Myocyte (in vitro differentiated cells): ENCODE measurements at regions not wholly inside any gene's neighbourhood (a gene's known extent, or its start where the extent isn't known, plus 50 kb on each side); places are given as distances from the start of the nearest gene placed in this dataset.
"Not testable (repeated sequence)": the region's sequence is repeated elsewhere in the genome, so short reads cannot be mapped to it uniquely, and the experiment has no call there.

Source experiments
- DNase-seq: peaks from one replicate; pipeline ENCODE4 v3.0.0-alpha.2; 2012; ENCODE audit warnings: low read depth

DNA sequence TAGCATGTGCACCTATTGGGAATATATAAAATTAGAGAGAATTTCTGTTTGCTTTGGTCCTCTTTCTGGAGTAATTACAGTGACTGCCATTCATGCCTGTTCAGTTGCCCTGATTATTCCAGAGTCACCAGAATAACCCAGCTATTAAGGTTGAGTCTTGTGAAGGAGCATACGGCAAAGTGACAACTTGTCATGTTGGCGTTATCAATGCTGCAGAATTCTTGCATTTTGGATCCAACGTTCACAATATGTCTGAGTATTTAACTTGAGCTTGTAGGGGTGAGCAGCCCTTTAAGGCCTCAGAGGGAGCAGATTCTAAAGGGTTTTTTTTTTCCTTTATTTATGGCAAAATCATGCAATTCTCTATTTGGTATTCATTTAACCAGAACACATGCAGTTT, 419.4 kb upstream of the MGMT start:
- DNase-seq, result no peak

DNA sequence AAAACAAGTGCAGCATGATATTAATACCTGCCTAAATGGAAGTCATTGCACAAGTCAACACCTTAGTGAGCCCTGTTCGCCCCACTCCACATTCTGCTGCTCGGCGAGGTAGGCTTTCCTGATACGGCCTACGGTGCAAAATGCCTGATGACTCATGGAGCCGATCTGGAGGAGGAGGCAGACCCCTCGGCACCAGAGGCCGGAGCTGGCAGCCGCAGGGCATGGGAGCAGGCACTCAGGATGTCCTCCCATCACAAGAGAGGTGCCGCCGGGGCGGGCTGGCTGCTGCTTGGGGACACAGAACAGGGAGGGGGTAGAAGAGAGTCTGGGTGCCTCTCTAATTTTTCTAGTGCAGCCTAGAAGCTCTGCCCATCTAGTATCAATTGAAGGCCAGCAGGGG, 418.5 kb upstream of the MGMT start:
- no peak for DNase-seq

DNA sequence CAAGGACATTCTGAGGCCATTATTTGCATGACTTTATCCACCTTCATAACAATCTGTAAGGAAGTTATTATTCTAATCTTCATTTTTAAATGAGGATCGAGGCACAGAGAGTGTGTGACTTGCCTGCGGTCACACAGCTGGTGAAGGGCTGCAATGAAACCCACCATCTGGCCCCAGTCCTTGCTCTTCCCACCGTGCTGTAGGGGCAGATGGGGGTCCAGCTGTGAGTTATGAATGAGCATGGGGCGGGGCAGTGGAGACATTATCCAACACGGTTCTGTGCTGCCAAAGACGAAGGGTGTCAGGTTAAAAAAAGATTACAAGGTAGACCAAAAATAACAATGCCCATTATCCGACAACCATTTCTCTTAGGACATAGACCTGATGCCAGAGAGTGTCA, 417.5 kb upstream of the MGMT start:
- no peak for DNase-seq

DNA sequence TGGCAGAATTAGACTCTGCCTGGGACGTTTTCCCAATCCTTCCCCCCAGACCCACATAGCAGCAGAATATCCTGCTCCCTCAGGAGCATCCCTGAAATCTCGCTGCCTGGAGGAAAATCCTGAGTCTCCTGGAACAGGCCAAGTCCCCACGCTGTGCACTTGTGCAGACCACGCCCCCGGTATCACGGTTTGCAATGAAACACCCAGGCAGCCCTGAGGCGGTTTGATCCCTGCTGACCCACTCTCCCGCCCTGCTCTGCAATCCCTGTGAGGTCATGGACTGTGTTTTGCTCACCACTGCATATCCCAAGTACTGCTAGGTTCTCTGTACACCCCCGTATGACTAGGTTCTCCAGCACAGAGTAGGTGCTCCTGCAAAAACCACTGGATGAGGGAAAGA, 411.8 kb upstream of the MGMT start:
- DNase-seq, result no peak

DNA sequence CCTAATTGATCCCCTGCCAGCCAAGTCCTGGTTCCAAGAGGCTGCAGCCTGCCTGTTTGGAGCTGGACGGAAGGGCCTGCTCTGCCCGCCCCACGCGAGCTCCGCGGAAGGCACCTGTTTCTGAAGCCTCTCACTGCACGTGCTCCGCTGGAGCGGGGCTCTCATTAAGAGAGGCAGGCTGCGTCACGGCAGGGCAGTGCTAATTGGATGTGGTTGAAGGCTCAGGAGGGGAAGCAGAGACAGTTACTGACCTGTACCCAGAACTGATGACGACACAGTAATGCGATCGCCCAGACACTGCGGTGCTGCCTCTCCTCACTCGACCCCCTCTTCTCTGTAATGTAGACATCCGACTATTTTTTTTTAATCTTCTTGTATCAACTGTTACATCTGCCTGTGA, 411.1 kb upstream of the MGMT start:
- DNase-seq, result no peak

DNA sequence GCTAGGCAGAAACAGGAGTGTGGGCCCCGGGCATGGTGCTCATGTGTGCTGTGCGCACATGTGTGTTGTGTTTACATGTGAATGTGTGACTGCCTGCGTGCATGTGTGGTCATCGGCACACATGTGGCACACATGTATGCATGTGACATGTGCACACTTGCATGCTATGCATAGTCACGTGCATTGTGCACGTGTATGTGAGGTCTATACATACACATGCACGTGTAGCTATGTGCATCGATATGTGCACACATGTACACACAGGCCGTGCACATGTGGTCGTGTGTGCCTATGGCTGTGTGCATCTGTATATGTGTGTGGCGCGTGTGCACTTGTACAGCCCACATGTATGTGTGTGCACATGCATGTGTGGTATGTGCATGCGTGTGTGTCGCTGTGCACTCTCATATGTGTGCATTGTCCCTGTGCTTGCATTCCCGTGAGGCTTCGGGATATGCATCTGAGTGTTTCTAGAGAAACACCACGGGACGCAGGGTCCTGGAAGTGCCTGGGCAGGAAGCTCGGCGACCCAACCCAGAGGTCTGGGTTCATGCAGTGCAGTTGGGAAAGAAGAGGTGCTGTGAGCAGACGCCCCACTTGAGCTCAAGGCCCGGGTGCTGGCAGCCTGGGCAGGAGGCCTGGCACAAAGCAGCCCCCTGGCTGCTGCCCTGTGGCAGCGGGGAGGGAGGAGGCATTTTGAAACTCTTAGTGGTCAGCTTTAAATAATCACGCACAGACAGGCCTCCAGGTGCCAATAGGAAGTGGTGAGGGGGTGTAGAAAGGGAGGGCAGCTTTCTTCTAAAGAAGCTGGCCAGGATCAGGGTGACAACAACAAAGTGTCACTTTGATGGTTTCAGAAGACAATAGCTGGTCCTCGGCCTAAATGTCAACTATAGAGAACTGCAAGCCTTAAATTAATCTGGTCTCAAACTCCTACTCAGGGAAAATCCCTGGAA, 410.0 kb upstream of the MGMT start:
- no peak for DNase-seq

DNA sequence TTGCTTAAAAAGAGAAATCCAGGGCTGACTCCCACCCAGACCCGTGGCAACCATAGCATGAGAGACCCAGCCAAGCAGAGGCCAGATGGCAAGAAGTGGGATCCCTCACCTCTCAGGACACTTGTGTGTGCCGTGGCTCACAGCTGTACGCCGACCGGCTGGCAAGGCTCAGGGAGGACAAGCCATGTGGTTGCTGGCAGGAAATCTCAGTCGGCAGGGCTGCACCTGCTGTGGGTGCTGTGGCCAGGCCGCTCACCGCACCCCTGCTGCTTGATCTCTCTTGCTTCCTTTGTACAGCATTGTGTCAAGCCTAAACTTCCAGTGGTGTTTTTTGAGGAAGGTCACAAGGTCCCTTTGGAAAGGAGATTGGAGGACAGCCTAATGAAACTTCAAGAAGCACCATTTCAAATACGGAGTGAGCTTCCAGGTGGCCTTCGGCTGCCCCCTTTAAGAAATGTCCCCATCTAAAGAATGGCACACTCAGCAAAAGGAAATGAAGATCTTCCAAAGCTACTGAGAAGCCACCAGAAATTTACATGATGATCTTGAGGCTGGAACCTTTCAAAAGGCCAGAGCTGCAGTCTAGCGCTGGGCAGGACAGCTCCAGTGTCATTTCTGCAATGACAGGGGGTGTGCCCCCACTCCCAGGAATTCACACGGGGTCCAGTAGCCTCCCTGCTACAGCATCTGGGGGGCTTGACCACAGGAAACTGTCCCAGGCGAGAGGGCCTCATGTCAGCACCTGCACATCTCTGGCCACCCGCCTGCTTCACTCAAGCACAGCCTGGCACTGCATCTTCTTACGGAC, 409.0 kb upstream of the MGMT start:
- peak; percentile 8 for DNase-seq

DNA sequence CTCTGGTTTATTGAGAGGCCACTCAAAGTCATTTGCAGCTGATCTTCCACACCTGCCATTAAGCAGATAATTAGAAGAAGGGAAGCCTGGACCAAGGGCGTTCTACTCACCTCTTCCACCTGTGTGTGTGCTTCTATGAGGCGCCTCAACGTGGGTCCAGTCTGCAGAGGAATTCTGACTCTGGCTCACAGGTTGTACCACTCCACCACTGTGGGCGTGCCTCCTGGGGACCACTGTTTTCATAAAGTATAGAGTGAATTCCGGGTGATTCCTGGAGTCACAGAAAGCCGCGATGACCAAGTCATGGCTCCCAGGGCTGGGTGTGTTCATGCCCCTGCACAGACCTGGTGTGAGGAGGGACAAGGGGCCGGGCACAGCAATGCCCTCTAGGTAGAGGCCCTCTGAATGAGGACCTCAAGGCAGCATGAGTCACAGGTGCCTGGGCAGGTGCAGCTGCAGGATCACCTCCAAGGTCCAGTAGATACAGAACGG, 408.3 kb upstream of the MGMT start:
- DNase-seq, result no peak

DNA sequence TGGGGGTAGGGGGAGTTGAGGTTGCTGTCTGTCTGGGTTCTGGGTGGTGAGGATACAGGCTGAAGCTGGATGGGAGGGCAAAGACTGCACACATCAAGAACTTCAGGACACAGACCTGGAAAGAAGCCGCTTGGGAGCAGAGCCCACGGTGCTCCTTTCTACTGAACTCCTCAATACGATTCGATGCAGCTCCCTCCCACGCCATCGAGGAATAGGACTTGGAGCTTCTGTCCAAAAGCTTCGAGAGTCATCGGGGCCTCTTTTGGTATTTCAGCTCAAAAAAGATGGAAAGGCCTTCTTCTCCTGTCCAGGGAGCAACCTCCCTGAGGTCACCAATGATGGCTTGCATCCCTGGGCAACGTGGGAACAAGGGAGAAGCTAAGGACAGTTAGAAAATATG, 407.1 kb upstream of the MGMT start:
- DNase-seq, result no peak

DNA sequence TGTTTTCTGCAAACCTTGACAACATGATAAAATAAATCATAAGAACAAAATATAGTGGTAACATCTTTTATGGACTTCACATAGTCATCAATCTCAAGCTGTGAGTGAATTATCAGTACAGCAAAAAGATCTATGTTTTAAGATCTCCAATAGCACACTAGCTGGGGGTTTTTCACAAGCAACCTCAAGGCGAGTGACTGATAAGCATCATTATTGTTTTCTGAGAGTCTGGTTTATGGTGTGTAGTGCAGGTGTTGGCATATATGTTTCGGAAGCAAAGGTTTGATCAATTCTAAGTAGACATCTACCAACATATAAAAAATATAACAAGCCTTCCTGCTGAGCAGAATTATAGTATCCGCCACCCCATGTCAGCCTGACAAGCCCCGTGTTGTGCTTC, 403.8 kb upstream of the MGMT start:
- DNase-seq, result no peak

DNA sequence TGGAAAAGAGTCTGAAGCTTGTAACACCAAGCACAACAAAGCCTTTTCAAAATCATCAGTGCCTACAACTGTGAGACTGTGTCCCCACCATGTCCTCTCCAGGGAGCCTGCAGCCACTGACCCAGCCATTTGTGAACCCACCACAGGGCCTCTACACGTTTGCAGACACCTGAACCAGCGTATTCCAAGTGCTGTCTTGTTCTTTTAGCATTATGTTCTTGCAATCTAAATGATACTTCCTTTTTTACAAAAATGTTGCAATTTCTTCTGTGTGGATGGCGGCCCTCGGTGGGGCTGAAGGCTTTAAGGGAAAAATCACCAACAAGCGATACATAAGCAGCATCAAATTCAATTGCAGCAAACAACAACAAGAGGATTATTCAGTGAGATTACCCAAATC, 403.2 kb upstream of the MGMT start:
- DNase-seq, result no peak

DNA sequence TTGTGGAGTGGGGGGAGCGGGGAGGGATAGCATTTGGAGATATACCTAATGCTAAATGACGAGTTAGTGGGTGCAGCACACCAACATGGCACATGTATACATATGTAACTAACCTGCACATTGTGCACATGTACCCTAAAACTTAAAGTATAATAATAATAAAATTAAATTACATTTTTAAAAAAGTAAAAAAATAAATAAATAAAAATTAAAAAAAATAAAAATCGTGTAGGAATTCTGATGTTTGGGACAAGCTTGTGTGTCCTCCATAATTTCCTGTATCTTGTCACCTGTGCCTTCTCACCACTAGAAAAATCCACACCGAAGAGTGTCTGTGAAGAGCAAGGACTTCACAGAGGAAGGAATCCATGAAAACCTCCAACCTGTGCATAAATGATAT, 400.5 kb upstream of the MGMT start:
- not testable (repeated sequence) for DNase-seq

DNA sequence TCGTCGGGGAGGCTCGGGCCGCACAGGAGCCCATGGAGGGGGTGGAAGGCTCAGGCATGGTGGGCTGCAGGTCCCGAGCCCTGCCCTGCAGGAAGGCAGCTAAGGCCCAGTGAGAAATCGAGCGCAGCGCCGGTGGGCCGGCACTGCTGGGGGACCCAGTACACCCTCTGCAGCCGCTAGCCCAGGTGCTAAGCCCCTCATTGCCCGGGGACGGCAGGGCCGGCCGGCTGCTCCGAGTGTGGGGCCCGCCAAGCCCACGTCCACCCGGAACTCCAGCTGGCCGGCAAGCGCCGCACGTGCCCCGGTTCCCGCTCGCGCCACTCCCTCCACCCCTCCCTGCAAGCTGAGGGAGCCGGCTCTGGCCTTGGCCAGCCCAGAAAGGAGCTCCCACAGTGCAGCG, 395.6 kb upstream of the MGMT start:
- DNase-seq, result not testable (repeated sequence)

DNA sequence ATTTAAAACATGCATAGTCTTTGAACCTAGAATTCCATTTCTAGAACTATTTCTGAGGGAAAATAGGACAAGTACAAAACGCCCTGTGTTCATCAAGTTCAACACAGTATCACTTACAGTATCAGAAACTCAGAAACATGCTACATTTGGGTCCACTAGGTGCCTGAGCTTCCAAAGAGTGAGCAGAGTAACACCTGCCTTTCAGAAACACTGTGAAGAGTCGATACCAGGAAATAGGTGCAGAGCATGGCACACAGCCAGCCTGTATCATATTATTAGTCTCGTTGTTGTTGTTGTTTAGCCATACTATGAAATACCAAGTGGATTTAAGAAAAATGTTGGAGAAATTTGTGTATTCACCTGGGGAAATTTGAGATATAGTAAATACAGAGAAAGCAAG, 392.1 kb upstream of the MGMT start:
- DNase-seq, result no peak

DNA sequence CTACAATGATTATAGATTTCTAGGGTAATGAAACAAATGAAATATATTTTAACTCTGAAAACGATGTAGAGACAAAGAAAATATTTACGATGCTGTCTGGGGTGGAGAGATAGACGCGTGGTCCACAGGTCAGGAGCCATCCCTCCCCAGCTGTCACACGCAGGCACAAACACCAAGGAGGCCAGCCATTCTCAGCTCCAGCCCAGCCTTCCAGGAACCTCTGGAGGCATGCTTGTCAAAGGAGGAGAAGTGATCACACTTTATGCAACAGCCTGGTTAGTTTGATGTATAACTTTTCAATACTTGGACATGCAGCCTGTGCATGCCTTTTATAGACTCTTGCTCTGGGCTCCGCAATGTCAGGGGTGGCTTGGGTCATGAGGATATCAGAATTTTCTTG, 391.5 kb upstream of the MGMT start:
- DNase-seq, result no peak

DNA sequence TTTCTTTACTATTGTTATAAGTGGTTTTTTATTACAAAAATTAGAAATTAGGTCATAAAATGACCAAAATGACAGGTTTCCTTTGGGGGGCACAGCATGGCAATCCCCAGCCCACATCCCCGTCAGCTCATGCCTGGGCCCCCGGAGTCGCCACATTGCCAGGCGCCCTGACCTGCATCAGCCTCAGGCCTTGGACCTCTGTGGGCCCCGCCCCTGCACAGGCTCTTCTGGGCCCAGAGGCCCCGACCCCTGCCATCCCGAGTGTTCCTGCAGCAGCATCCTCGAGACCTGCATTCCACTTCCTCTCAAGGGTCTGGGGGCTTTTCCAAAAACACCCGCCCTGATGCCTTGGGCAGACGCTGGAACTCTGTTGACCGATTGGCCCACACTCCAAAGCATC, 391.1 kb upstream of the MGMT start:
- no peak for DNase-seq

DNA sequence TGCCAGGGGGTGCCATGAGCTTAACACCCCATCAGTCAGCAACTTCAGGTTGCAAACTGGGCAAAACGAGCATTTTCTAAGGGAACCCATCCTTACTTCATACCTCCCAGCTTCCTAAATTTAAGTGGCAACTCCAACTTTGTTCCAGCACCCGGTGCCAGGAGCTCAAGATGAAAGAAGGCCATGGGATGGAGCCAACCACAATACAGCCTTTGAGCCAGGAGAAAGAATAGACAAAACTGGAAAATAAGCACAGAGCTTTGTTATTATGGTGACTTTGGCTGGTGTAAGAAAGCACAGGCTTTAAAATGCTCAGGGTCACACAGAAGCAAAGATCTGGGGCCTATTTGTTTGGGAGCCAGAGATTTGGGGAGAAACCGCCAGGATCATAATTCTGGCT, 388.7 kb upstream of the MGMT start:
- DNase-seq, result no peak

DNA sequence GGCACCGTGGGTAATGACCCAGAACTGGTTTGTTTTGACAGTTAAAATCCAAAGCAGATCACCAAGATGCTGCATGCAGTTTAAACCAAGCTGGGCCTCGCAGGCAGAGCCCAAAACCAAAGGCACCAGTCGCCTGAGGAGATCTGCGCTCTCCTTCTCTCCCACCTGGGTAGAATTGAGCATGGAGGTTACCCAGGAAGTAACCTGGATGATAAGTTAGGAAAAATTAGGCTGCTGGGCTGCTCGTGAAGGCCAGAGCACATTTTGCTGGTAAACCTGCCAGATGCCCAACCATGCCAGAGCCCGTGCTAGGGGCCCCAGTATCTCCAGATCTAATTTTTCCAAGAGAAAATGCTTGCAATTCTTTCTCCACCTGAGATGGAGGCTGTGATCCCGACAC, 388.3 kb upstream of the MGMT start:
- no peak for DNase-seq

DNA sequence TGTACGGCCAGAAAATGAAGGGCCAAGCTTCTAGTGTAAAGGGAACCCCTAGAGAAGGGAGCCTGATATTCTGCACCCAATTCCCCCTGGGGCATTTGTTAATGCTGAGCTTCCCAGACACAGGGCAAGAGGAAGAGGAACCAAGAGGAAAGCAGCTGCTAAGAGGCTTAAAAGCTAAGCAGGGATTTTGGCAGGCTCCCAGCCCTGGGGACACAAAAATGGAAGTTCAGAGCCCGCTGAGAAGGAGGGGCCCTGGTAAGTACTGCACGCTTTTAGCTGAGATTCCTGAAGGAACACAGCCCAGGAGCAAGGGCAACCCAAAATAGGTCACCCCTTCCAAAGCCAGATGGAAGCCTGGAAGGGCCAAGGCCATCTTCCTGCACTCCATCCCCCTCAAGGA, 387.3 kb upstream of the MGMT start:
- DNase-seq, result no peak

DNA sequence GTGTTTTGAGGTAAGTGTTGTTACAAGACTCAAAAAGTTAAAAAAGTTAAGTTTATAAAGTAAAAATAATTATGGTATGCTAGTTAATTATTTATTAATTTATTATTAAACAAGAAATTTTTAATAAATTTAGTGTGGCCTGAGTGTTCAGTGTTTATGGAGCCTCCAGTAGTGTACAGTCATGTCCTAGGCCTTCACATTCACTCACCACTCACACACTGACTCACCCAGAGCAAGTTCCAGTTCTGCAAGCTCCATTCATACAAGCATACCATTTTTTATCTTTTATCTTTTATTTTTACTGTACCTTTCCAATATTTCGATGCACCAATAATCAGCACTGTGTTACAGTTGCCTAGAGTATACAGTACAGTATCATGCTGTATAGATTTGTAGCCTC, 381.2 kb upstream of the MGMT start:
- DNase-seq, result no peak

DNA sequence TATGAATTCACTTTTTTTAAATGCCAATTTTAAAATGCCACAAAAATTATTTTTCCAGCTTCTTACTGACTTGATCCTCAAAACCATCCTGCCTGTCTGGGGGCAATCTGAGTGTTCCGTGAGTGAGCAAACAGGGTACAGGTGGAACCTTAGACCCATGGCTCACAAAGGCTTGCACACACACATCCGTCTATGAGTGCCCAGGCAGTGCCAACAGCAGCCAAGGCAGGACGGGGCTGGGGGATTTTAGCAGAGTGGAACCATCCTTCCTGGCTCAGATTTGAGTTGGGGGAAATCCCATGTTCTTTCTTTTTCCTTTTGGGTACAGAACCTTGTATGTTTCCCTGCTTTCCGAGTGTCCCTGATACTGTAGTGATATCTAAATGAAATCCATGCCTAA, 377.7 kb upstream of the MGMT start:
- no peak for DNase-seq

DNA sequence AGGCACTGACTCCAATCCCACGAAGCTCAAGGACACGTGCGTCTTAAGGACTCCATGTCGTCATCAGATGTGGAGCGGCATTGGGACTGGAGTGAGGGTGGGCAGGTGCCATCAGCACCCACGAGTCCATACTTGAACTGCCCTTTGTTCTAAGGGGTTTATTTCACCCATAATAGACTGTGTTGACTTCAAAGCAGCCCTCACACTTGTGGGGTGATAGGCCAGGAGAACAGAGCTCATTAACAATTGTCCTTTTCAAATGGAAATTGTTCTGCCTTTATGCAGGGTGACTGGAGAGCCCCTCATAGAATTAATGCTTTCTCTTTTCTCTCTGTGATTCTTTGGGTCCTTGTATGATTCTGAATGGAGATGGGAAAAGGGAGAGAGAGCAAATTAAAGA, 376.9 kb upstream of the MGMT start:
- DNase-seq, result no peak
